ENCODE measurements at regions not wholly inside any gene's neighbourhood (a gene's known extent, or its start where the extent isn't known, plus 50 kb on each side); places are given as distances from the start of the nearest gene placed in this dataset.

DNA sequence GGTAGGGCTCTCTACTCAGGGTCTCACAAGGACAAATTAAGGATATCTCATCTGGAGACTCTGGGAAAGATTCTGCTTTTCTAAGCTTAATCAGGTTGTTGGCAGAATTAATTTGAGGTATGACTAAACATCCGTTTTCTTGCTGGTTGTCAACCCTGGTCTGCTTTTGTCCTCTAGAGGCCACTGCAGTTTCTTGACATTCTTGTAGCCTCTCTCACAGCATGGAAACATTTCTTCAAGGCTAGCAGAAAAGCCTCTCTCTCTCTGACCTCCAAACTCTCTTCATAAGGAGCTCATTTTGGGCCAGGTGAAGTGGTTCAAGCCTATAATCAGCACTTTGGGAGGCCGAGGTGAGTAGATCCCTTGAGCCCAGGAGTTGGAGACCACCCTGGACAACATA, 749.5 kb upstream of the PCDH7 start:
- Histone ChIP-seq H3K79me2 (ENCODE audit: insufficient read depth, low read length) (no peaks in the 10 kb centered on the region), H3K4me3 (ENCODE audit: low read depth, low read length, poor library complexity, severe bottlenecking) (no peak overlapping the region), H4K20me1 (ENCODE audit: insufficient read depth, low read length) (no peaks in the 10 kb centered on the region), H2AFZ (ENCODE audit: low read length) (no peak overlapping the region), H3K27me3 (ENCODE audit: insufficient read depth, low read length) (no peaks in the 10 kb centered on the region), H3K9me3 (ENCODE audit: low read length) (no peaks in the 10 kb centered on the region), H3K4me1 (ENCODE audit: insufficient read depth, low read length, severe bottlenecking) (no peaks in the 10 kb centered on the region), H3K4me2 (ENCODE audit: low read length) (no peak overlapping the region), H3K9me2 (ENCODE audit: low read depth, low read length) (no peaks in the 10 kb centered on the region), H3K9ac (ENCODE audit: low read length) (no peak overlapping the region), H3F3A (ENCODE audit: insufficient read depth, low read length) (no peaks in the 10 kb centered on the region), H3K36me3 (ENCODE audit: insufficient read depth, low read length) (no peaks in the 10 kb centered on the region), H3K27ac (ENCODE audit: low read depth, low read length, poor library complexity, severe bottlenecking) (no peak overlapping the region)
- no peak for TF ChIP-seq EZH2 (IDR thresholded peaks at IDR 0.05; ENCODE audit: borderline replicate concordance, low read length)
- TF ChIP-seq, protein P1, sequence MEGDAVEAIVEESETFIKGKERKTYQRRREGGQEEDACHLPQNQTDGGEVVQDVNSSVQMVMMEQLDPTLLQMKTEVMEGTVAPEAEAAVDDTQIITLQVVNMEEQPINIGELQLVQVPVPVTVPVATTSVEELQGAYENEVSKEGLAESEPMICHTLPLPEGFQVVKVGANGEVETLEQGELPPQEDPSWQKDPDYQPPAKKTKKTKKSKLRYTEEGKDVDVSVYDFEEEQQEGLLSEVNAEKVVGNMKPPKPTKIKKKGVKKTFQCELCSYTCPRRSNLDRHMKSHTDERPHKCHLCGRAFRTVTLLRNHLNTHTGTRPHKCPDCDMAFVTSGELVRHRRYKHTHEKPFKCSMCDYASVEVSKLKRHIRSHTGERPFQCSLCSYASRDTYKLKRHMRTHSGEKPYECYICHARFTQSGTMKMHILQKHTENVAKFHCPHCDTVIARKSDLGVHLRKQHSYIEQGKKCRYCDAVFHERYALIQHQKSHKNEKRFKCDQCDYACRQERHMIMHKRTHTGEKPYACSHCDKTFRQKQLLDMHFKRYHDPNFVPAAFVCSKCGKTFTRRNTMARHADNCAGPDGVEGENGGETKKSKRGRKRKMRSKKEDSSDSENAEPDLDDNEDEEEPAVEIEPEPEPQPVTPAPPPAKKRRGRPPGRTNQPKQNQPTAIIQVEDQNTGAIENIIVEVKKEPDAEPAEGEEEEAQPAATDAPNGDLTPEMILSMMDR (IDR thresholded peaks at IDR 0.05; ENCODE audit: low read length), result no peak

DNA sequence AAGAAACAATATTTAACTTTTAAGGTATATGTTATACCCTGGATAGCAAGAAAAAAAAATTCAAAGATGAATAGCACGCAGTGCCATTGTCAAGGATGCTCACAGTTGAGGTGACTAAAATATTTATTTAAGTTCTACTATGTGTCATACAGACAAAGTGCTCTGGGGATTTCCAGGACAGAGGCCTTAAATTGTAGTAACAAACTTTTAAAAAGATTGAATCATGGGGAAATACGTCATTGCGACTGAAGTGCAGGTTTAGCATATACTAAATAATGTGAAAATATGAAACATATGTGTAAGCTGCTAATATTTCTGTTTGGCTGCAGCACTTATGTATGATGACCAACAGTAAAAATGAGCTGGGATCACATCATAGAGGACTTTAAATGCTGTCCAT, 748.0 kb upstream of the PCDH7 start:
- H3K9me2 ChIP-seq (ENCODE audit: low read depth, low read length), result no peaks in the 10 kb centered on the region
- H3F3A ChIP-seq (ENCODE audit: insufficient read depth, low read length), result no peaks in the 10 kb centered on the region
- H3K27me3 ChIP-seq (ENCODE audit: insufficient read depth, low read length), result no peaks in the 10 kb centered on the region
- H3K36me3 ChIP-seq (ENCODE audit: insufficient read depth, low read length), result no peaks in the 10 kb centered on the region
- H3K9ac ChIP-seq (ENCODE audit: low read length), result no peak overlapping the region
- no peaks in the 10 kb centered on the region for H3K9me3 ChIP-seq (ENCODE audit: low read length)
- no peak overlapping the region for H3K4me3 ChIP-seq (ENCODE audit: low read depth, low read length, poor library complexity, severe bottlenecking)
- no peaks in the 10 kb centered on the region for H4K20me1 ChIP-seq (ENCODE audit: insufficient read depth, low read length)
- TF ChIP-seq EZH2 (IDR thresholded peaks at IDR 0.05; ENCODE audit: borderline replicate concordance, low read length), result no peak
- TF ChIP-seq, protein P1 (IDR thresholded peaks at IDR 0.05; ENCODE audit: low read length), result no peak
- H3K27ac ChIP-seq (ENCODE audit: low read depth, low read length, poor library complexity, severe bottlenecking), result no peak overlapping the region
- no peak overlapping the region for H2AFZ ChIP-seq (ENCODE audit: low read length)
- no peak overlapping the region for H3K4me2 ChIP-seq (ENCODE audit: low read length)
- H3K4me1 ChIP-seq (ENCODE audit: insufficient read depth, low read length, severe bottlenecking), result no peaks in the 10 kb centered on the region
- no peaks in the 10 kb centered on the region for H3K79me2 ChIP-seq (ENCODE audit: insufficient read depth, low read length)

DNA sequence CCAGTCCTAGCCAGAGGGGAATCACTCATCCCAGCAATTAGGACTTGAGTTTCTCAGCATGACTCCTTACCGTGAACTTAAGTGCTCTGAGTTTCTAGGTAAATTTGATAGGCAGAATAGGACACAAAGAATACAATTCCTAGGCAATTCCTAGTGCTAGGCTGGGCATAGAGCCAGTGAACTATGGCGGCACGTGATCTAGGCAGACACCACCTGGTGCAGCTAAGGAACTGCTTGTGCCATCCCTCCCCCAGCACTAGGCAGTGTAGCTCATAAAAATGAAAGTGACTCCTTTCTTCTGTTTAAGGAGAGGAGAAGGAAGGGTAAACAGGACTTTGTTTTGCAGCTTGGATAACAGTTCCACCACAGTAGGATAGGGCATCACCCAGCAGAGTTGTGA, 736.3 kb upstream of the PCDH7 start:
- H3K4me1 ChIP-seq (ENCODE audit: insufficient read depth, low read length, severe bottlenecking), result no peaks in the 10 kb centered on the region
- H3K27me3 ChIP-seq (ENCODE audit: insufficient read depth, low read length), result no peaks in the 10 kb centered on the region
- no peaks in the 10 kb centered on the region for H3K9me3 ChIP-seq (ENCODE audit: low read length)
- no peaks in the 10 kb centered on the region for H4K20me1 ChIP-seq (ENCODE audit: insufficient read depth, low read length)
- H3F3A ChIP-seq (ENCODE audit: insufficient read depth, low read length), result no peaks in the 10 kb centered on the region
- no peak overlapping the region for H3K27ac ChIP-seq (ENCODE audit: low read depth, low read length, poor library complexity, severe bottlenecking)
- TF ChIP-seq EZH2 (IDR thresholded peaks at IDR 0.05; ENCODE audit: borderline replicate concordance, low read length), result no peak
- TF ChIP-seq, protein P1 (IDR thresholded peaks at IDR 0.05; ENCODE audit: low read length), result no peak
- no peak overlapping the region for H2AFZ ChIP-seq (ENCODE audit: low read length)
- H3K79me2 ChIP-seq (ENCODE audit: insufficient read depth, low read length), result no peaks in the 10 kb centered on the region
- H3K4me3 ChIP-seq (ENCODE audit: low read depth, low read length, poor library complexity, severe bottlenecking), result no peak overlapping the region
- no peaks in the 10 kb centered on the region for H3K36me3 ChIP-seq (ENCODE audit: insufficient read depth, low read length)
- no peaks in the 10 kb centered on the region for H3K9me2 ChIP-seq (ENCODE audit: low read depth, low read length)
- no peak overlapping the region for H3K9ac ChIP-seq (ENCODE audit: low read length)
- no peak overlapping the region for H3K4me2 ChIP-seq (ENCODE audit: low read length)
